Neural cell (in vitro differentiated cells): ENCODE measurements at regions not wholly inside any gene's neighbourhood (a gene's known extent, or its start where the extent isn't known, plus 50 kb on each side); places are given as distances from the start of the nearest gene placed in this dataset.

Source experiments
- H2AFZ ChIP-seq: fragments of 200-600, 300-800 bp; sonication (generic), shearing (Covaris generic); 2 replicates; pipeline ENCODE4 v1.6.0; 2014; ENCODE audit warnings: low read depth, mild to moderate bottlenecking, antibody characterized with exemption, low read length, moderate library complexity
- H3F3A ChIP-seq: fragments of 200-600 bp; shearing (Covaris generic); 2 replicates; pipeline ENCODE4 v1.6.1; 2016; ENCODE audit warnings: mild to moderate bottlenecking, moderate library complexity, mixed read lengths, antibody characterized with exemption, low read length; ENCODE audit not compliant: insufficient read depth, poor library complexity, severe bottlenecking
- H3K27ac ChIP-seq: fragments of 200-600, 300-800 bp; sonication (generic), shearing (Covaris generic); 2 replicates; pipeline ENCODE4 v1.5.1; 2014; ENCODE audit warnings: mild to moderate bottlenecking, low read length, moderate library complexity
- H3K27me3 ChIP-seq: fragments of 300-800, 200-600 bp; sonication (generic), shearing (Covaris generic); 2 replicates; pipeline ENCODE4 v1.6.0; 2014; ENCODE audit warnings: mild to moderate bottlenecking, low read depth, low read length, moderate library complexity; ENCODE audit not compliant: insufficient read depth
- H3K36me3 ChIP-seq: fragments of 300-800, 200-600 bp; sonication (generic), shearing (Covaris generic); 2 replicates; pipeline ENCODE4 v1.5.1; 2014; ENCODE audit warnings: mild to moderate bottlenecking, antibody characterized with exemption, low read length, moderate library complexity; ENCODE audit not compliant: insufficient read depth
- H3K4me2 ChIP-seq: fragments of 300-800, 200-600 bp; sonication (generic), shearing (Covaris generic); 2 replicates; pipeline ENCODE4 v1.6.0; 2014; ENCODE audit warnings: mild to moderate bottlenecking, low read length
- H3K4me3 ChIP-seq: fragments of 300-800, 200-600 bp; sonication (generic), shearing (Covaris generic); 2 replicates; pipeline ENCODE4 v1.5.1; 2014; ENCODE audit warnings: mild to moderate bottlenecking, low read length, moderate library complexity
- H3K79me2 ChIP-seq: fragments of 200-600 bp; shearing (Covaris generic); replicated peaks from 2 replicates; pipeline ENCODE4 v1.6.0; 2014; ENCODE audit warnings: mild to moderate bottlenecking, low read length, moderate library complexity; ENCODE audit not compliant: insufficient read depth
- H3K9ac ChIP-seq: fragments of 300-800, 200-600 bp; sonication (generic), shearing (Covaris generic); 2 replicates; pipeline ENCODE4 v1.6.1; 2016; ENCODE audit warnings: mild to moderate bottlenecking, low read length, mixed read lengths
- H3K9me2 ChIP-seq: fragments of 200-600 bp; shearing (Covaris generic); 2 replicates; pipeline ENCODE4 v1.6.1; 2016; ENCODE audit warnings: mild to moderate bottlenecking, low read length, mixed read lengths; ENCODE audit not compliant: insufficient read depth
- H3K9me3 ChIP-seq: fragments of 200-600, 300-800 bp; sonication (generic), shearing (Covaris generic); 2 replicates; pipeline ENCODE4 v1.6.1; 2016; ENCODE audit warnings: mild to moderate bottlenecking, mixed run types, low read length, moderate library complexity, mixed read lengths
- H4K20me1 ChIP-seq: fragments of 200-600 bp; shearing (Covaris generic); 2 replicates; pipeline ENCODE4 v1.6.1; 2016; ENCODE audit warnings: mild to moderate bottlenecking, mixed run types; ENCODE audit not compliant: insufficient read depth
- EP300 ChIP-seq: fragments of 450-650 bp; conservative IDR thresholded peaks from 2 replicates; pipeline ENCODE4 v1.6.1; 2014; ENCODE audit warnings: antibody characterized with exemption, mild to moderate bottlenecking, moderate library complexity; ENCODE audit not compliant: poor library complexity, severe bottlenecking
- EZH2 ChIP-seq: fragments of 200-600, 300-800 bp; shearing (Covaris generic), sonication (generic); IDR thresholded peaks from 2 replicates; pipeline ENCODE4 v1.6.1; 2014; ENCODE audit warnings: antibody characterized with exemption, low read length, borderline replicate concordance, mild to moderate bottlenecking; ENCODE audit not compliant: insufficient read depth, poor library complexity, severe bottlenecking
- MXI1 ChIP-seq: fragments of 450-650 bp; conservative IDR thresholded peaks from 2 replicates; pipeline ENCODE4 v1.6.1; 2014; ENCODE audit warnings: antibody characterized with exemption, mild to moderate bottlenecking; ENCODE audit not compliant: poor library complexity, severe bottlenecking
- POLR2AphosphoS5 ChIP-seq: IDR thresholded peaks from 2 replicates; pipeline ENCODE4 v1.6.1; 2012
- RAD21 ChIP-seq: fragments of 450-650 bp; conservative IDR thresholded peaks from 2 replicates; pipeline ENCODE4 v1.6.1; 2014; ENCODE audit warnings: antibody characterized with exemption, mild to moderate bottlenecking, moderate library complexity
- SMC3 ChIP-seq: fragments of 450-650 bp; conservative IDR thresholded peaks from 2 replicates; pipeline ENCODE4 v1.6.1; 2014; ENCODE audit warnings: antibody characterized with exemption, mild to moderate bottlenecking, moderate library complexity; ENCODE audit not compliant: poor library complexity
- TAF1 ChIP-seq: IDR thresholded peaks from 2 replicates; pipeline ENCODE4 v1.6.1; 2012; ENCODE audit warnings: low read depth
- TF ChIP-seq, protein P1 (sequence below): IDR thresholded peaks from 2 replicates; pipeline ENCODE4 v1.6.1; 2012; ENCODE audit warnings: borderline replicate concordance
- TF ChIP-seq, protein P2 (sequence below): fragments of 450-650 bp; IDR thresholded peaks from 2 replicates; pipeline ENCODE4 v1.5.1; 2014; ENCODE audit warnings: antibody characterized with exemption, mild to moderate bottlenecking, moderate library complexity; ENCODE audit not compliant: poor library complexity, severe bottlenecking

DNA sequence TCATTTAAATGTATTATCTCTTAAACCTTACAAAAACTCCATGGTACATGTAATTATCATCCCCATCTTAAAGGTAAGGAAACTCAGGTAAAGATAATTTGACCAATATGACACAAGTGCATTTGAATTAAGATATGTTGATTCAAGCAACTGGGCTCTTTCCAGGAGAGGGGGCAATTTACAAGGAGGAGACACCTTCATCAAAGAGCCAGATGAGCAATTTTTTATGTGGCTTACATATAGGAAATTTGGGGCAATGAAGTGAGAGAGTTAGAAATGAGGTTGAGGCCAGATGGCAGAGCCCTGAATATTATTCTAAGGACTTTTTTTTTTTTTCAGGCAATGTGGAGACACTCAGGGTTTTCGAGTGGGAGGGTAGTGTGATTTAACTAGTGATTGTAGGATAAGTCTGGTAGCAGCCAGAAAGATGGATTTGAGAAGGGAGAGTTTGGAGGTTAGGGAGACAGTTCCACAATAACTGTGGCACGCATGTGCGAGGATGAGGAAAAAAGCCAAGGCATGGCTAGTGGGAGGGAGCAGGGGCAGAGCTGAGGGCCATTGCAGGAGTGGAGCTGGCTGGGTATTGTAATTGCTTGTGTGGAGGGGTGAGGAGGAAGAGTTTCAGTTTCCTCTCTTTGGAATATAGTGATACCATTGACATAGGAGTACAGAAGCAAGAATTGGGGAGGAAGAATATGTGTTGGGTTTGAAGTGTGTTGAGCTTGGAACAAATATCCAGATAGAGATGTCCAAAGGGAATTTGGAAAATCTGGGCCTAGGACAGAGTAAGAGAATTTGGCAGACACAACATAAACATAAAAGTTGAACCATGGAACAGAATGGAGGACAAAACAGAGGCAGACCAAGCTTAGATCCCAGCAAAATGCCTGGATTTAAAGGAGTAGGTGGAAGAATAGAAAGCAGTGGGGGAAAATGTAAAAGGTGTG, 72.0 kb downstream of the ACTBL2 start:
- peaks cover 10% of the 10 kb centered on the region for H3F3A ChIP-seq
- H4K20me1 ChIP-seq: no peaks in the 10 kb centered on the region
- H3K27me3 ChIP-seq: no peaks in the 10 kb centered on the region
- no peak overlapping the region for H3K27ac ChIP-seq
- no peak overlapping the region for H2AFZ ChIP-seq
- no peaks in the 10 kb centered on the region for H3K79me2 ChIP-seq
- TF ChIP-seq EP300 (no peak), POLR2AphosphoS5 (no peak), TAF1 (no peak), MXI1 (no peak), EZH2 (no peak), SMC3 (no peak), RAD21 (no peak)
- TF ChIP-seq, protein P1, sequence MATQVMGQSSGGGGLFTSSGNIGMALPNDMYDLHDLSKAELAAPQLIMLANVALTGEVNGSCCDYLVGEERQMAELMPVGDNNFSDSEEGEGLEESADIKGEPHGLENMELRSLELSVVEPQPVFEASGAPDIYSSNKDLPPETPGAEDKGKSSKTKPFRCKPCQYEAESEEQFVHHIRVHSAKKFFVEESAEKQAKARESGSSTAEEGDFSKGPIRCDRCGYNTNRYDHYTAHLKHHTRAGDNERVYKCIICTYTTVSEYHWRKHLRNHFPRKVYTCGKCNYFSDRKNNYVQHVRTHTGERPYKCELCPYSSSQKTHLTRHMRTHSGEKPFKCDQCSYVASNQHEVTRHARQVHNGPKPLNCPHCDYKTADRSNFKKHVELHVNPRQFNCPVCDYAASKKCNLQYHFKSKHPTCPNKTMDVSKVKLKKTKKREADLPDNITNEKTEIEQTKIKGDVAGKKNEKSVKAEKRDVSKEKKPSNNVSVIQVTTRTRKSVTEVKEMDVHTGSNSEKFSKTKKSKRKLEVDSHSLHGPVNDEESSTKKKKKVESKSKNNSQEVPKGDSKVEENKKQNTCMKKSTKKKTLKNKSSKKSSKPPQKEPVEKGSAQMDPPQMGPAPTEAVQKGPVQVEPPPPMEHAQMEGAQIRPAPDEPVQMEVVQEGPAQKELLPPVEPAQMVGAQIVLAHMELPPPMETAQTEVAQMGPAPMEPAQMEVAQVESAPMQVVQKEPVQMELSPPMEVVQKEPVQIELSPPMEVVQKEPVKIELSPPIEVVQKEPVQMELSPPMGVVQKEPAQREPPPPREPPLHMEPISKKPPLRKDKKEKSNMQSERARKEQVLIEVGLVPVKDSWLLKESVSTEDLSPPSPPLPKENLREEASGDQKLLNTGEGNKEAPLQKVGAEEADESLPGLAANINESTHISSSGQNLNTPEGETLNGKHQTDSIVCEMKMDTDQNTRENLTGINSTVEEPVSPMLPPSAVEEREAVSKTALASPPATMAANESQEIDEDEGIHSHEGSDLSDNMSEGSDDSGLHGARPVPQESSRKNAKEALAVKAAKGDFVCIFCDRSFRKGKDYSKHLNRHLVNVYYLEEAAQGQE: no peak
- TF ChIP-seq, protein P2, sequence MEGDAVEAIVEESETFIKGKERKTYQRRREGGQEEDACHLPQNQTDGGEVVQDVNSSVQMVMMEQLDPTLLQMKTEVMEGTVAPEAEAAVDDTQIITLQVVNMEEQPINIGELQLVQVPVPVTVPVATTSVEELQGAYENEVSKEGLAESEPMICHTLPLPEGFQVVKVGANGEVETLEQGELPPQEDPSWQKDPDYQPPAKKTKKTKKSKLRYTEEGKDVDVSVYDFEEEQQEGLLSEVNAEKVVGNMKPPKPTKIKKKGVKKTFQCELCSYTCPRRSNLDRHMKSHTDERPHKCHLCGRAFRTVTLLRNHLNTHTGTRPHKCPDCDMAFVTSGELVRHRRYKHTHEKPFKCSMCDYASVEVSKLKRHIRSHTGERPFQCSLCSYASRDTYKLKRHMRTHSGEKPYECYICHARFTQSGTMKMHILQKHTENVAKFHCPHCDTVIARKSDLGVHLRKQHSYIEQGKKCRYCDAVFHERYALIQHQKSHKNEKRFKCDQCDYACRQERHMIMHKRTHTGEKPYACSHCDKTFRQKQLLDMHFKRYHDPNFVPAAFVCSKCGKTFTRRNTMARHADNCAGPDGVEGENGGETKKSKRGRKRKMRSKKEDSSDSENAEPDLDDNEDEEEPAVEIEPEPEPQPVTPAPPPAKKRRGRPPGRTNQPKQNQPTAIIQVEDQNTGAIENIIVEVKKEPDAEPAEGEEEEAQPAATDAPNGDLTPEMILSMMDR: no peak
- H3K4me2 ChIP-seq: no peak overlapping the region
- no peaks in the 10 kb centered on the region for H3K9me2 ChIP-seq
- H3K4me3 ChIP-seq: no peak overlapping the region
- no peaks in the 10 kb centered on the region for H3K9me3 ChIP-seq
- no peaks in the 10 kb centered on the region for H3K36me3 ChIP-seq
- no peak overlapping the region for H3K9ac ChIP-seq

DNA sequence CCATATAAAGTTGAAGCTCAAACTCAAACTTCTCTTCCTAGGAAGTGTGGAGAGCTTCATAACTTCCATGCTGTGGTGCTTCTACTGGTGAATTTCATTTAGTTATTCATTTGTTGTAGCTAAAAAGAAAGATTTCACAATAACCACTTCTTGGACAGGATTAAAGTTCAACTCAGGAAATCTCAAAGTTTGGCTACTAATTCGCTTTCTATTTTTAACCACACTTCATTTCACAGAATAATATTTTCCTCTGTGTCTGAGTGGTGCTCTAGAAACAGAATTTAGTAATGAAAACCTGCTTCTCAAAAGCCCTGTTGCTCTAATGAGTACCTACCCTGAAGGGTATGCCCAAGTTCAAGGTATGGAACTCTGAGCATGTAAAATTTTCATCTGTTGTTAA, 73.9 kb downstream of the ACTBL2 start:
- H2AFZ ChIP-seq: no peak overlapping the region
- peaks cover 1% of the 10 kb centered on the region for H3F3A ChIP-seq
- no peak overlapping the region for H3K4me2 ChIP-seq
- H3K9me3 ChIP-seq: no peaks in the 10 kb centered on the region
- H3K27me3 ChIP-seq: no peaks in the 10 kb centered on the region
- H3K9me2 ChIP-seq: no peaks in the 10 kb centered on the region
- no peak overlapping the region for H3K9ac ChIP-seq
- TF ChIP-seq, protein P2: no peak
- no peak for TF ChIP-seq TAF1
- TF ChIP-seq SMC3: no peak
- TF ChIP-seq RAD21: no peak
- TF ChIP-seq EP300: no peak
- H3K36me3 ChIP-seq: no peaks in the 10 kb centered on the region
- no peak overlapping the region for H3K27ac ChIP-seq
- no peaks in the 10 kb centered on the region for H3K79me2 ChIP-seq
- H4K20me1 ChIP-seq: no peaks in the 10 kb centered on the region
- no peak overlapping the region for H3K4me3 ChIP-seq
